NT2/D1 (cell line): ENCODE measurements at regions not wholly inside any gene's neighbourhood (a gene's known extent, or its start where the extent isn't known, plus 50 kb on each side); places are given as distances from the start of the nearest gene placed in this dataset.

Experiments used
- SUZ12 ChIP-seq: IDR thresholded peaks from 2 replicates; pipeline ENCODE4 v1.6.1; 2011; ENCODE audit not compliant: insufficient read length, insufficient read depth; ENCODE audit errors: extremely low read depth
- YY1 ChIP-seq: IDR thresholded peaks from 2 replicates; pipeline ENCODE4 v1.6.1; 2011; ENCODE audit not compliant: insufficient read length, insufficient read depth

DNA sequence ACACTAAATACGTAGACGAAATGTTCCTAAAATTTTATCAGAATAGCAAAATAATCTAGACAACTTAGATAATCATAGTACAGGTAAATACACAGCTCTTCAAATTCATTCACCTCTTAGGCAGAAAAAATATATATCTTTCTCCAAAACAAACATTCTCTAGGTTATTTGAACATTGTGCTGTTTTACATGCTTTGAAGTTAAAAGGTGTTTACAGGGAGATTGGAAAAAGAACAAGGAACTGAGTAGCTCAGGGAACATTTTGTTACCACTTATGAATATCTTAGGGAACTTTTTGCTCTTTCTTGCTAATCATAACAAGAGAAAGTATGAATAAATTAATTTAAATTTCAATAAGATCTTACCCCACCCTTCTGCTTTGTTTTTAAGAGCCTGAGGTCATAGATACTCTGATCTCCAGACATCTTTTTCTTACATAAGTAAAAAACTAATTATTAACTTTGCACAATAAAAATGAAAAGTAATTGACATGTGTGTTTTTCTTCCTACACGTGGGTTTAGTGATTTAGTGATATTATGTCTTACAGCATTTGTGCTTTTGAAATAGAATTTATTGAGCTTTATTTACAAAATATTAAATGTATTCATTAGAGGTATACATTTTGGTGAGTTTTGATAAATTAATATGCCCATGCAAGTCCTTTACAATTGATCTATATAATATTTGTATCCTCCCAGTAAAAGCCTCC lies 1141.4 kb upstream of the EYS start:
- no peak for TF ChIP-seq YY1
- no peak for TF ChIP-seq SUZ12
